ENCODE measurements at regions not wholly inside any gene's neighbourhood (a gene's known extent, or its start where the extent isn't known, plus 50 kb on each side); places are given as distances from the start of the nearest gene placed in this dataset.
A peak's percentile ranks its signal among the peaks of the same experiment; 100 is the strongest.

- H3K9me1 ChIP-seq (ENCODE audit: control insufficient read depth, extremely low read depth, insufficient read depth, low read length): no peaks in the 10 kb centered on the region
- peak; percentile 64 to 81 (median 69) for TF ChIP-seq CTCF (optimal IDR thresholded peaks at IDR 0.05 in 1 of 3, IDR thresholded peaks at IDR 0.05 in 1 of 3, conservative IDR thresholded peaks at IDR 0.05 in 1 of 3; ENCODE audit: extremely low read depth in 1 of 3, insufficient read depth in 2 of 3, low read length in 3 of 3)
- TF ChIP-seq EZH2 (IDR thresholded peaks at IDR 0.05; ENCODE audit: low read length): no peak
- H2AFZ ChIP-seq (ENCODE audit: control insufficient read depth, low read length): no peak overlapping the region
- no peak overlapping the region for H3K27ac ChIP-seq (ENCODE audit: control insufficient read depth, insufficient read depth, low read length)
- H3K36me3 ChIP-seq (ENCODE audit: control insufficient read depth in 2 of 2, extremely low read depth in 1 of 2, insufficient read depth in 2 of 2, low read length in 2 of 2): no peaks in the 10 kb centered on the region
- H4K20me1 ChIP-seq (ENCODE audit: control insufficient read depth, extremely low read depth, insufficient read depth, low read length): no peaks in the 10 kb centered on the region
- H3K4me1 ChIP-seq (ENCODE audit: control insufficient read depth, extremely low read depth, insufficient read depth, low read length): no peaks in the 10 kb centered on the region
- H3K9me3 ChIP-seq (ENCODE audit: control insufficient read depth, low read depth, low read length): no peaks in the 10 kb centered on the region
- dilution Hi-C loops (cut with MboI; ENCODE audit: extremely low pct_ligation_motif_present, low sequenced_read_pairs): loop anchor here (10.0 kb wide), 1 partner anchor 61 kb away; no protein-coding TSS in a partner anchor
- peaks cover 16% of the 10 kb centered on the region for H3K27me3 ChIP-seq (ENCODE audit: control insufficient read depth, extremely low read depth, insufficient read depth, low read length)
- H3K9ac ChIP-seq (ENCODE audit: control insufficient read depth, extremely low read depth, insufficient read depth, low read length): no peak overlapping the region
- no peaks in the 10 kb centered on the region for H3K79me2 ChIP-seq (ENCODE audit: control insufficient read depth, insufficient read depth, low read length)
- FAIRE-seq: peak; percentile 51
- H3K4me3 ChIP-seq (ENCODE audit: control insufficient read depth in 2 of 3, extremely low read depth in 1 of 3, insufficient read depth in 2 of 3, low read depth in 1 of 3, low read length in 3 of 3): no peak overlapping the region
- no peak for DNase-seq (ENCODE audit: low read depth, low spot score)
- no peak overlapping the region for H3K4me2 ChIP-seq (ENCODE audit: control insufficient read depth, extremely low read depth, insufficient read depth, low read depth, low read length)
These were observed 193.5 kb downstream of the UNC5CL start for GRCh38 chr6:40845553-40845952.

GRCh38 chr6:40844246-40844645 is 194.8 kb downstream of the UNC5CL start:
- Histone ChIP-seq H2AFZ (ENCODE audit: control insufficient read depth, low read length) (no peak overlapping the region), H3K9me3 (ENCODE audit: control insufficient read depth, low read depth, low read length) (no peaks in the 10 kb centered on the region), H3K9ac (ENCODE audit: control insufficient read depth, extremely low read depth, insufficient read depth, low read length) (no peak overlapping the region), H4K20me1 (ENCODE audit: control insufficient read depth, extremely low read depth, insufficient read depth, low read length) (no peaks in the 10 kb centered on the region), H3K9me1 (ENCODE audit: control insufficient read depth, extremely low read depth, insufficient read depth, low read length) (no peaks in the 10 kb centered on the region), H3K79me2 (ENCODE audit: control insufficient read depth, insufficient read depth, low read length) (no peaks in the 10 kb centered on the region), H3K4me2 (ENCODE audit: control insufficient read depth, extremely low read depth, insufficient read depth, low read depth, low read length) (no peak overlapping the region), H3K27ac (ENCODE audit: control insufficient read depth, insufficient read depth, low read length) (no peak overlapping the region), H3K27me3 (ENCODE audit: control insufficient read depth, extremely low read depth, insufficient read depth, low read length) (peaks cover 16% of the 10 kb centered on the region), H3K4me1 (ENCODE audit: control insufficient read depth, extremely low read depth, insufficient read depth, low read length) (no peaks in the 10 kb centered on the region), H3K36me3 (ENCODE audit: control insufficient read depth in 2 of 2, extremely low read depth in 1 of 2, insufficient read depth in 2 of 2, low read length in 2 of 2) (no peaks in the 10 kb centered on the region), H3K4me3 (ENCODE audit: control insufficient read depth in 2 of 3, extremely low read depth in 1 of 3, insufficient read depth in 2 of 3, low read depth in 1 of 3, low read length in 3 of 3) (no peak overlapping the region)
- DNase-seq (ENCODE audit: low read depth, low spot score) (no peak), FAIRE-seq (no peak)
- TF ChIP-seq CTCF (optimal IDR thresholded peaks at IDR 0.05 in 1 of 3, IDR thresholded peaks at IDR 0.05 in 1 of 3, conservative IDR thresholded peaks at IDR 0.05 in 1 of 3; ENCODE audit: extremely low read depth in 1 of 3, insufficient read depth in 2 of 3, low read length in 3 of 3) (no peak), EZH2 (IDR thresholded peaks at IDR 0.05; ENCODE audit: low read length) (no peak)
- dilution Hi-C loops (cut with MboI; ENCODE audit: extremely low pct_ligation_motif_present, low sequenced_read_pairs): loop anchor here (10.0 kb wide), 1 partner anchor 59 kb away; no protein-coding TSS in a partner anchor
